KMS-11 (cell line): ENCODE measurements at regions not wholly inside any gene's neighbourhood (a gene's known extent, or its start where the extent isn't known, plus 50 kb on each side); places are given as distances from the start of the nearest gene placed in this dataset.

ENCODE experiments used
- H2AFZ ChIP-seq: fragments of 200-600 bp; sonication (generic); 2 replicates; pipeline ENCODE4 v1.6.1; 2016; ENCODE audit warnings: antibody characterized with exemption, mixed run types, low read depth
- H3K27ac ChIP-seq: fragments of 200-600 bp; sonication (generic); 2 replicates; pipeline ENCODE4 v1.6.1; 2016; ENCODE audit warnings: mild to moderate bottlenecking, mixed run types
- H3K27me3 ChIP-seq: fragments of 200-600 bp; sonication (generic); 2 replicates; pipeline ENCODE4 v1.6.1; 2017; ENCODE audit warnings: mild to moderate bottlenecking, low read depth, mixed run types, moderate library complexity; ENCODE audit not compliant: insufficient read depth
- H3K36me3 ChIP-seq: fragments of 200-600 bp; sonication (generic); 2 replicates; pipeline ENCODE4 v1.6.1; 2017; ENCODE audit warnings: mild to moderate bottlenecking, mixed run types; ENCODE audit not compliant: insufficient read depth
- H3K4me1 ChIP-seq: fragments of 200-600 bp; sonication (generic); 2 replicates; pipeline ENCODE4 v1.6.1; 2016; ENCODE audit warnings: mild to moderate bottlenecking, low read depth, mixed run types; ENCODE audit not compliant: poor library complexity, severe bottlenecking
- H3K4me2 ChIP-seq: fragments of 200-600 bp; sonication (generic); 2 replicates; pipeline ENCODE4 v1.7.0; 2016; ENCODE audit warnings: mild to moderate bottlenecking, mixed run types
- H3K4me3 ChIP-seq: fragments of 200-600 bp; sonication (generic); IDR thresholded peaks from 2 replicates; pipeline ENCODE4 v1.6.1; 2017; ENCODE audit warnings: low read depth, low read length, mixed read lengths; ENCODE audit not compliant: insufficient read depth
- H3K79me2 ChIP-seq: fragments of 200-600 bp; sonication (generic); 2 replicates; pipeline ENCODE4 v1.6.1; 2016; ENCODE audit warnings: low read depth, mixed run types; ENCODE audit not compliant: insufficient read depth
- H3K9ac ChIP-seq: fragments of 200-600 bp; sonication (generic); 2 replicates; pipeline ENCODE4 v1.6.1; 2016; ENCODE audit warnings: mild to moderate bottlenecking, mixed run types
- H4K20me1 ChIP-seq: fragments of 200-600 bp; sonication (generic); 2 replicates; pipeline ENCODE4 v1.6.1; 2016; ENCODE audit warnings: mild to moderate bottlenecking, mixed run types; ENCODE audit not compliant: insufficient read depth
- TF ChIP-seq, protein P1 (sequence below): fragments of 200-600 bp; sonication (generic); conservative IDR thresholded peaks from 2 replicates; pipeline ENCODE4 v1.6.1; 2017; ENCODE audit warnings: low read depth, mild to moderate bottlenecking, antibody characterized with exemption, low read length, moderate library complexity, mixed read lengths

- TF ChIP-seq, protein P1, sequence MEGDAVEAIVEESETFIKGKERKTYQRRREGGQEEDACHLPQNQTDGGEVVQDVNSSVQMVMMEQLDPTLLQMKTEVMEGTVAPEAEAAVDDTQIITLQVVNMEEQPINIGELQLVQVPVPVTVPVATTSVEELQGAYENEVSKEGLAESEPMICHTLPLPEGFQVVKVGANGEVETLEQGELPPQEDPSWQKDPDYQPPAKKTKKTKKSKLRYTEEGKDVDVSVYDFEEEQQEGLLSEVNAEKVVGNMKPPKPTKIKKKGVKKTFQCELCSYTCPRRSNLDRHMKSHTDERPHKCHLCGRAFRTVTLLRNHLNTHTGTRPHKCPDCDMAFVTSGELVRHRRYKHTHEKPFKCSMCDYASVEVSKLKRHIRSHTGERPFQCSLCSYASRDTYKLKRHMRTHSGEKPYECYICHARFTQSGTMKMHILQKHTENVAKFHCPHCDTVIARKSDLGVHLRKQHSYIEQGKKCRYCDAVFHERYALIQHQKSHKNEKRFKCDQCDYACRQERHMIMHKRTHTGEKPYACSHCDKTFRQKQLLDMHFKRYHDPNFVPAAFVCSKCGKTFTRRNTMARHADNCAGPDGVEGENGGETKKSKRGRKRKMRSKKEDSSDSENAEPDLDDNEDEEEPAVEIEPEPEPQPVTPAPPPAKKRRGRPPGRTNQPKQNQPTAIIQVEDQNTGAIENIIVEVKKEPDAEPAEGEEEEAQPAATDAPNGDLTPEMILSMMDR: no peak
- no peak overlapping the region for H3K27ac ChIP-seq
- no peaks in the 10 kb centered on the region for H3K36me3 ChIP-seq
- H3K9ac ChIP-seq: no peak overlapping the region
- no peaks in the 10 kb centered on the region for H3K4me1 ChIP-seq
- no peak overlapping the region for H3K4me2 ChIP-seq
- H3K4me3 ChIP-seq: no peak overlapping the region
- no peaks in the 10 kb centered on the region for H4K20me1 ChIP-seq
- no peaks in the 10 kb centered on the region for H3K27me3 ChIP-seq
- no peaks in the 10 kb centered on the region for H3K79me2 ChIP-seq
- H2AFZ ChIP-seq: no peak overlapping the region
These were observed 96.0 kb upstream of the POT1 start for GRCh38 chr7:125025620-125026019.

DNA sequence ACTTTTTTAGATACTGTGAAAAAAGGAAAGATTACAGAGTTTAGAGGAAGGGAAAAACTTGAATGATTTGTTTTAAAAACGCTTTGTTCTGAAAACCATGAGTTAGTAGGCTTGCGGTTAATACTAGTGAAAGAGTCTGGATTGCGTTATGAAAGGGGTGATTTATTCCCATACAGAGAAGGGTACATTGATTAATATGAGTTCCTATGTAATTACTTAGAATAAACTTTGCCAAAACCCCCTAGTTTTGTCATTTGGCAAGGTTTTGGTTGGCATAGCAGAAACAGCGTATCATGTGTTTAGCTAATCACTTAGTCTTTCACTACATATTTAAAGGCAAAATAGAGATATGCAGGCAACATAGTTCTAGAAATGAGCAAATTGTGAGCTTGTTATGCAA, 91.2 kb upstream of the POT1 start:
- H3K27me3 ChIP-seq: no peaks in the 10 kb centered on the region
- no peaks in the 10 kb centered on the region for H3K4me1 ChIP-seq
- no peaks in the 10 kb centered on the region for H3K36me3 ChIP-seq
- no peak overlapping the region for H3K4me2 ChIP-seq
- no peak overlapping the region for H3K27ac ChIP-seq
- TF ChIP-seq, protein P1: no peak
- no peak overlapping the region for H3K9ac ChIP-seq
- no peak overlapping the region for H2AFZ ChIP-seq
- H3K79me2 ChIP-seq: no peaks in the 10 kb centered on the region
- H4K20me1 ChIP-seq: no peaks in the 10 kb centered on the region
- no peak overlapping the region for H3K4me3 ChIP-seq

DNA sequence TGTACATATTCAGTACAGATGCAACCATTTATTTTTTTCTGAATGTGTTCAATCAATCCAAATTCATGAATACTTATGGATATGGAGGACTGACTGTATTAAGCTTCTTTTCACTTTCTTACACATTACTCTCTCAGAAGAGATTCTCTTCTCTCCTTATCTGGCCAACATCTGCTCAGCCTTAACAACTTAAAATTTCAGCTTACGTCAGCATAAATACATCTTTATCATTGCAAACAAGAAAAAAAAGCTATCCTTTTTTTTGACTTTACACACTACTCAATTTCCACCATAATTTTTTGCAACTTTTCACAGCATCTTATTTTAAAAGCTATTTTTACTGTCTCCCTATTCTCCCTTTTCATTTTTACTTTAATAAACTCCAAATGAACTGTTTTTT, 80.9 kb upstream of the POT1 start:
- Histone ChIP-seq H4K20me1 (no peaks in the 10 kb centered on the region), H3K36me3 (no peaks in the 10 kb centered on the region), H3K4me2 (no peak overlapping the region), H3K27ac (no peak overlapping the region), H3K27me3 (no peaks in the 10 kb centered on the region), H3K4me3 (no peak overlapping the region), H2AFZ (no peak overlapping the region), H3K9ac (no peak overlapping the region), H3K79me2 (no peaks in the 10 kb centered on the region), H3K4me1 (no peaks in the 10 kb centered on the region)
- TF ChIP-seq, protein P1: no peak

GRCh38 chr7:124996778-124997177, 67.2 kb upstream of the POT1 start:
- Histone ChIP-seq H3K36me3 (no peaks in the 10 kb centered on the region), H3K27me3 (no peaks in the 10 kb centered on the region), H2AFZ (no peak overlapping the region), H3K27ac (no peak overlapping the region), H3K4me3 (no peak overlapping the region), H3K4me2 (no peak overlapping the region), H3K4me1 (no peaks in the 10 kb centered on the region), H3K9ac (no peak overlapping the region), H3K79me2 (no peaks in the 10 kb centered on the region), H4K20me1 (no peaks in the 10 kb centered on the region)
- TF ChIP-seq, protein P1: no peak
